DND-41 (cell line): ENCODE measurements at regions not wholly inside any gene's neighbourhood (a gene's known extent, or its start where the extent isn't known, plus 50 kb on each side); places are given as distances from the start of the nearest gene placed in this dataset.

Source experiments
- CTCF ChIP-seq: IDR thresholded peaks from 2 replicates; pipeline ENCODE4 v1.5.1; 2012; ENCODE audit warnings: borderline replicate concordance, low read length, moderate library complexity, mild to moderate bottlenecking; ENCODE audit not compliant: poor library complexity, severe bottlenecking; ENCODE audit errors: extremely low read depth
- EZH2 ChIP-seq: IDR thresholded peaks from 3 replicates; pipeline ENCODE4 v1.6.1; 2012; ENCODE audit warnings: borderline replicate concordance, low read depth, mild to moderate bottlenecking, moderate library complexity, low read length, inconsistent platforms; ENCODE audit not compliant: severe bottlenecking

GRCh38 chr4:66564901-66565651 lies 894.8 kb upstream of the EPHA5 start:
- TF ChIP-seq CTCF (no peak), EZH2 (no peak)
